NCI-H2107 treated with DMSO at 0.1 percent for 48 hours (cell line): ENCODE measurements at regions not wholly inside any gene's neighbourhood (a gene's known extent, or its start where the extent isn't known, plus 50 kb on each side); places are given as distances from the start of the nearest gene placed in this dataset.
"Not testable (repeated sequence)": the region's sequence is repeated elsewhere in the genome, so short reads cannot be mapped to it uniquely, and the experiment has no call there.

Experiments used
- DNase-seq: peaks from one replicate; lab custom pipeline; 2025; ENCODE audit not compliant: unreplicated experiment; lab: John Stamatoyannopoulos, UW

DNA sequence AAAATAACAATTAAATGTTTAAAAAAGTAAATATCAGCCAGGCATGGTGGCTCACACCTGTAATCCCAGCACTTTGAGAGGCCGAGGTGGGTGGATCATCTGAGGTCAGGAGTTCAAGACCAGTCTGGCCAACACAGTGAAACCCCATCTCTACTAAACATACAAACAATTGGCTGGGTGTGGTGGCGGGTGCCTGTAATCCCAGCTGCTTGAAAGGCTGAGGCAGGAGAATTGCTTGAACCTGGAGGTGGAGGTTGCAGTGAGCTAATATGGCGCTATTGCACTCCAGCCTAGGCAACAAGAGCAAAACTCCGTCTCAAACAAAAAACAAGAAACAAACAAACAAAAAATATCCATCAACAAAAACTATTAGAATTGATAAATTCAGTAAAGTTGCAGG lies 77.5 kb downstream of the SNX5 start:
- DNase-seq = not testable (repeated sequence)

DNA sequence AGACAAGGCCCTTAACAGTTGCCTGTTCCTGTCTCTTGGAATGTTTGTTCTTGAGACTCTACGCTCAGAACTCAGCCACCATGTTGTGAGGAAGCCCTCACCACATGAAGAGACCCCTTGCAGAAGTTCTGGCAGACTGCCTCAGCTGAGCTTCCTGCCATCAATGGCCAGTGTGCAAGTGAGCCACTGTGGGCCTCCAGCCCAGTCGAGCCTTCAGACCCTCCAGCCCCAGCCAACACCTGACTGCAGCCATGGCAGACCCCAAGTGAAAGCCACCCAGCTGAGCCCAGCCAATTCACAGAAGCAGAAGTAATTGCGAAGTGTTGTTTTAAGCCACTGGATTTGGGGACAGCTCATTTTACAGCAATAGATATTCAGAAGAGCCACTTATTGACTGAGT lies 78.3 kb downstream of the SNX5 start:
- DNase-seq = no peak

DNA sequence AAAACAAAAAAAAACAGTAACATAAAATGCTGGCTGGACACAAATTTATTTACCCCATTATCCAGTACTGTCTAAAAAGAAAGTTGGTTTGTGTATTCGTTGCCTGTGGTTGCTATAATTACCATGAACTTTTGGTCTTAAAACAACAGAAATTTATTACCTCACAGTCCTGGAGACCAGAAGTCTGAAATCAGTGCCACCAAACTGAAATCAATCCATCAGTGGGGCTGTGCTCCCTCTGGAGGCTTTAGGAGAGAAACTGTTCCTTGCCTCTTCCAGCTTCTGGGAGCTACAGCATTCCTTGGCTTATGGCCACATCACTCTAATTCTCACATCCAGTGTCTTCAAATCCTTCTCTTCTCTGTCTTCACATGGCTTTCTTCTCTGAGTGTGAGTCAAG lies 79.4 kb downstream of the SNX5 start:
- DNase-seq = no peak

DNA sequence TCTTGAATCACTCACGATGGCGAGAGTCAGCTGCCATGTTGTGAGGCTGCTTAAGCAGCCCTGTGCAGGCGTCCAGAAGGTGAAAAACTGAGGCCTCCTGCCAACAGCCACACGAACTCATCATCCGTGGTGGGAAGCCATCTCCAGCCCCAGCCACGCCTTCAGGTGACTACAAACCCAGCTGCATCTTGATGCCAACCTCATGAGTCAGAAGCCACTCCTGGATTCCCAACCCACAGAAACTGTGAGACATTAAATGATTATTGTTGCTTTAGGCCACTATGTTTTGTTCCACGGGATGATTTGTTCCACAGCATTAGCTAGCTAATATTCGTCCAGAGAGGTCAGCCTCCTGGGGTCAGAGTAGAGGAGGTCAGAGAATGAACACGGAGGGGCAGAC lies 80.5 kb downstream of the SNX5 start:
- no peak for DNase-seq

DNA sequence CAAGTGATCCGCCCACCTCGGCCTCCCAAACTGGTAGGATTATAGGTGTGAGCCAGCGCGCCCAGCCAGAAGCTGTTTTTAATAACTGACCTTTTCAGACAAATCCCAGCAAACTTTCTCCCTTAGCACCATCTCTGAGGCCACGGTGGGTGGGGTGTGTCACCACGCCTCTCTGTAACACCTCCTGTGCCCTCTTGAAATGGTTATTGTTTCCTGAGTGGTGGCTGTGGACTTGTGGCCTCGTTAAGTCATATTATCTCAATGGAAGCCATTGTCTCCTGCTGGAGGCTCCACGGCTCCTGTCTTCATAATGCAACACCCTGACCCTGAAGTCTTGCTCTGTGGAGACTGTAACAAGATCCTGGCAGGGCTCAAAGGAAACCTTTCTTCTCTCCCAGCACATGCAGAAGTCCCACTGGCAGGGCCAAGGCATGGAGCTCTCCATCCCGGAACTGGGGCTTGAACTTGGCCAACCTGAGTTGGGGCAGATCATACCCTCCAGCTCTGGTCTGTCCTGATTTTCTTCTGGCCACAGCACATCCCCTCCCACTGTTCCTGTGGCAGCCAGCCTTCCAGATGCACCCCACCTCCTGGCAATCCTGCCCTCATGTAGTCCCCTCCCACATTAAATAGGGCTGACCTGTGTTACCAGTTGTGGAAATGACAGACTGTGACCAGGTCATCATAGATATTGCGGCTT lies 81.1 kb downstream of the SNX5 start:
- no peak for DNase-seq

DNA sequence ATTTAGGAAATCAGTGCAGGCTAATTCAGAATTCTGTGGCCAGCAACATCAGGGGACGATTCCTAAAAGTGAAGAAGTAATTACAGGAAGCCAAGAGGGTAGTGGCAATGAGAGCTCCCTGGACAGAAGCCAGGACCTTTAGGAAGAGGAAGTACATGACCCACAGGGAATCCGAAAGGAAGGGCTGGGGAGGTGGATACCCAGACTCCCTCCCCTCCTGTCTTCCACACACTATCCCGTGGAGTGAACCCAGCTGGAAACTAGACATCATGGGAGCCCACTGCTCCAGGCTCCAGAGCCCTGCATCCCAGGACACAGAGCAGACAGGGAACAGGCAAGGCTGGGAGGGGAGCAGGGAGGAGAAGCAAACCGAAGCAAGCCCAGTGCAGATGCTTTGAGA lies 83.0 kb downstream of the SNX5 start:
- no peak for DNase-seq

DNA sequence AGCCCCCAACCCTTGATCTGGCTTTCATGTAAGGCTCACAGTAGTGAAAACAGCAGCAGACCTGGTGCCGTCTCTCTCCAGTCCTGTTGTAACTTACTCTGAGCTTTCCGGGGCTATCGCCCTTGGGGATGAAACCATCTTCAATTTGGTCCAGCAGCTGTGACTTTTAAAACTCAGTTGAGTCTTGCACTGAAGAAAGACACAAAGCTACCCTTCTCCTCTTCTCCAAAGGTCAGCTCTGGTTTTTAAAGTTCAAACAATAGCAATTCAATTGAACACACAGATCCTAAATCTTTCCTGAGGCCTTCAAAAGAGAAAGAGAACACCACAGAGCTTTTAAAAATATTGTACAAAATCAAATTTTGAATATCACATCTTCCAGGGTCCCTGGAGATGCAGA lies 83.5 kb downstream of the SNX5 start:
- no peak for DNase-seq

DNA sequence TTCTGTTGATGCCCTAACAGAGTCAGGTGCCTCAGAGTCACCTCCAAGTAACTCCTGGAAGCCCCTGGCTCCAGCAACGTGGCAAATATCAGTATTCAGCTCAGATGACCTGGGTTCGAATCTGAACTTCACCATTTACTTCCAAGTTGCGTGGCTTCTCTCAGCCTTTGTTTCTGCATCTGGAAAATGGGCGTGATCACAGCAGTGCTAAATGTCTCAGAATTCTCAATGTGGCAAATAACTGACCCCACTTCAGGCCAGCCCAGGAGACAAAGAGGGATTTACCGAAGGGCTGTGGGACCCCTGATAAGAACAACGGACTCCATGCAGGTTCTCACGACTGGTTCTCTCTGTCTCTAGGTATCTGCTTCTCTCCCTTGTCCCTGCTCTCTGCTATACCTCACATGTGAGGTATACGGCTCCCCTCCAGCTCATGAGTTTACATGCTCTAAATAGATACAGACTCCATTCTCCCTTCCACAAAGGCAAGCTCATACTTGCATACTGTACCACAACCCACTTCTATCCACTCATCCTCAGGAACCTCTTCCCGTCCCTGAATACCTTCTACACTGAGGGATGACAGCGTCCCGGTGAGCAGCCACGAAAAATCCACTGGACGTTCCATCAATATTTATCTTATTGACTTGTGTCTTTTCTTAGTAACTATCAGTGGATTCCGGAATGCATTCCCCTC lies 84.1 kb downstream of the SNX5 start:
- DNase-seq = no peak

DNA sequence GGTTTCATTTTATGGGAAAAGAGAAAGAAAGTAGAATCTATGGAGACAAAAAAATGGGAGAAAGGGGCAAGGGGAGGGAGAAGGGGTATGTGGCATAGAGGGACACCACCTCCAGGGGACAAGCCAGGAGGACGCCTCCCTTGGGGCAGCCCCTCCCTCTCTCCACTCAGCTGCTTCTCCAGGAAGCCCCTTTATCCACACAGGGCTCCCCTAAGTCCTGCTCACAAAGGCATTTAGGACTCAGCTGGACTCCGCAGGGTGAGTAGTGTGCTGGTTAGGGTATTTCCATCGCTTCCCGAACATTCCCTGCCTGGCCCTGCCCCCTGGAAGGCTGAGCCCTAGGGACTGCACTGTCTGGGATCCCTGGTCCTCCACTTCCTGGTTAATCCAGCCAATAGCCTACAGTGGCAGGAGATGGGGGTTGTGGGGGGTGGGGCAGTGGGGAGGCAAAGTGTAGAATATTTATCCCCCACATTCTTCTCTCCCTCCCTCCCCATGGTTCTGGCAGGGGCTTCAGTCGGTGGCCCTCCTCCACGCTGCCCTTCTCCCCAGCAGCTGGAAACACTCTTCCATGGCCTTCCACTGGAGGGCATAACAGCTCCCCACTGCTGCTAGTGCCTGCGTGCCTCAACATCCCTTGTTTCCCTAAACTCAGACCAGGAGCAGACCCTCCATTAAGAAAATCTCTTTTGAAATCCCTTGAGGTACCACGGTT lies 84.8 kb downstream of the SNX5 start:
- DNase-seq = no peak

DNA sequence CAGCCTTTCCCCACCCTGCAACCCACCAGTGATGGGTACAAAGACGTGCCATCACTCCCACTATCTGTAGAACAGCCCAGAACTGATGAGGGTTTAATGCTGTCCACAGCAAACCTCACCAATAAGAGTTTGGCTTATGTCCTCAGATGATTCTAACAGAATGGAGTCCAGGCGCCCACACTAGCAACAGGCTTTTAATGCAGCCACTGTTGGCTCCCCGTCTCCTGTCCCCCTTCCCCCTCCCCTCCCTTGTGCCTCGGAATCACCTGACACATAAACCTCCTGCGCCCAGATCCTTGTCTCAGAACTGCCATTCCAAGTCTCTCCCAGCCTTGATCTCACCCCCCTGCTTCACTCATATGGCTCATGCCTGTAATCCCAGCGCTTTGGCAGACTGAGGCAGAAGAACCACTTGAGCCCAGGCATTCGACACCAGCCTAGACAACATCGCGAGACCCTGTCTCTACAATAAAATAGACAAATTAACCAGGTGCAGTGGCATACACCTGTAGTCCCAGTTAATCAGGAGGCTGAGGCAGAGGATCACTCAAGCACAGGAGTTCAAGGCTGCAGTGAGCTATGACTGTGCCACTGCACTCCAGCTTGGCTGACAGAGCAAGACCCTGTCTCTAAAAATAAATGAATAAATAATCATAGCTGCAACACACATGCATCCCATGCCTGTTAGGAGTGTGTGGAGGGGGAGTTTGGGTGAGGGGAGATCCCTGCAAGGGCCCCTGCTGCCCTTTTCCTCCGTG lies 85.6 kb downstream of the SNX5 start:
- DNase-seq = no peak

DNA sequence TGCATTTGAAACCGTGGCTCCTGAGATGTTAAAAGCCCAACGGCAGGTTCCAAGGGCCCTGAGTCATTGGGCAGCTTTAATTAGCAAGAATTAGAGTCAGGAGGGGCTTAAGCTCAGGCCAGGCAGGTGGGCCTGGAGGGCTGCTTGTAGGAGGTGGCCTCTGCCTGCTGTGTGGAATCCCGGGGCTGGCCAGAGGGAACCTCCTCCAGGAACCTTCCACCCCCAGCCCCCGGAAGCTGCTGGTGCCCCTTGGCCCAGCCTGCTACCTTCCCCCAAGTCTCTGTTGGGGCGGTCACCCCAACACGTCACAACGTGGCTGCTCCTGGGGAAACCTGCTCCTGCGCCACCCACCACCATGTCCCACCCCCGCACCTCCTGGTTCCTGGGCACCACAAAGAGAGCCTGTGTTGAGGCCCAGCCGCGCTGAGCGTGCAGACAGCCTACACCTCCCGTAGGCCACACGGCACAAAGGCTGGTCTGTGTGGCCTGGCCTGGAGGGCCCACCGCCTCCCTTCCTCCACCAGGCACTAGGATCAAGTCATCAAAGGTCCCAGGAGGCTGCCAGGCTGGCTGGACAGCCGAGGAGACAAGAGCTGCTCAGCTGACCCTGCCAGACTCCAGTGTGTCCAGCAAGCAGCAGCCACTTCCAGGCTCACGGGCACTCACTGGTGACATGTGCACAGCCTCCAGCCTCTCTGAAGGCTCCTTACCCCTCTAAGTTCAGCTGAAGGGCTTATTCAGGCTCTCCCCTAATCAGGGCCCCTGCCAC lies 86.3 kb downstream of the SNX5 start:
- no peak for DNase-seq

DNA sequence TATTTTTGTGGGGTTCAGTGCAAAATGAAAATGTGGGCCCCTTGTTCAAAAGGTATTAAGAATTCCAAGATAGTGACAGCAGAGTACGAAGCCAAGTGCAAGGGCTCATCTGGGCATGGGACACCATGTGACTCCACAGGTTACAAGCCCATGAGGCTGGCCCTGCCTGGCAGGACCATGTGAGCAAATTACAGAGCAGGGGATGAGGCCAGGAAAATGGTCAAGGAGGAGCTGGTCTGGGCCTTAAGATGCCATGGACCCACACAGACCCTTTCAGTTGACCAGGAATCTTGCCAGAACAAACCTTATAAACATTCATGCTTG lies 86.9 kb downstream of the SNX5 start:
- DNase-seq = no peak

DNA sequence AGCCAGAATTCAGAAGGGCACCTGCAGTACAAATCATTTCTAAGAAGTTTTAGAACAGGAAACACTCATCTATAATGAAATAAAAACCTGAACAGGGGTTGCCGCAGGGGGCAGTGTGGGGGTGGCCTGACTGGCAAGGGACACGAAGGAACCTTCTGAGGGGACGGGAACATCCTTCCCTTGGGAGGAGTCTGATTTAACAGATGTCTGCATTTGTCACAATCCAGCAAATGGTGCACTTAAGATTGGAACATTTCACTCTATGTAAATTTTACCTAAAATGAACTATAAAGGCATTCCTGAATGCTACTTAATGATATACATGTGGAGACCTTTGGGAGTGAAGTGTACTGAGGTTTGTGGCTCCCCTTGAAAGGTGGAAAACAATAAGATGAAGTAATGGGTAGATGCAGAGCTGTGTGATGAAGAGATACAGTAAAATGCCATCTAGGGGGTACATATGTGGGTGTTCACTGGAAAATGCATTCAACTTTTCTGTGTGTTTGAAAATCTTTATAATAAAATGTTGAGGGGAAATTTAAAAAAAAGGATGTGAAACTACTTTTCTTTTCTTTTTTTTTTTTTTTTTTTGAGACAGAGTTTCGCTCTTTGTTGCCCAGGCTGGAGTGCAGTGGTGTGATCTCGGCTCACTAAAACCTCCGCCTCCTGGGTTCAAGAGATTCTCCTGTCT lies 89.5 kb downstream of the SNX5 start:
- DNase-seq = no peak

DNA sequence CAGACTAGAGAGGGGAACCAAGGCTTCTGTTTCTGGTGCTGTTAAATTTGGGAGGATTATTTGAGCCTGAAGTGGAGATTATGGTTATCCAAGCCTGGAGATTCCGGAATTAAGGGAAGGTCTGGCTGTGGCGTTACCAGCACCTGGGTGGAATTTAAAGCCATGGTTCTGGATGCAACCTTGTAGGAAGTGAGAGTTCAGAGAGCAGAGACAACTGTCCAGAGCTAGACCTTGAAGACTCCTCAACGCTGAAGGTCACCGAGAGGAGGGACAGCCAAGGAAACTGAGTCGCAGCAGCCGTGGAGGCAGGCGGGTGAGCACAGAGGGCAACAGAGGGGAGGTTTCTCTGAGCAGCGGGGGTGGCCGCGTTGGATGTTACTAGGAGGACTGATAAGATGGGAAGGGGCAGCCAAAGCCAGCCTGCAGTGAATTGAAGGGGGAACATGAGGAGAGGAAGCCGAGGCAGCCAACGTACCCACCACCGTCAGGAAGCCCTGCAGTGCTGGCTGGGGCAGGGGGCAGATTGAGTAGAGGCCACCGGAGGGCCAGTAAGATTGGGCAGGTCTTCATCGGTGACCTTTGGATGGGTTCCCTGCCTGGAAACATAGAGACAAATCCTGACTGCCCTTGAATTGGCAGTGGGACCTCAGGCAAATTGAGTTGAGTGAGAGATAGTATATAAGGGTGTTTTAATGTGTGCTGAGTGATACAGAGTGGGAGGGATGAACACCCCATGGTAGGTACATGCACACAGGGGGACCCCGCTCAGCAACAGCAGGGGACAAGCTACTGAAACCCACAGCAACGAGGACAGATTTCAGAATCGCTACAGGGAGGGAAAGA lies 90.3 kb downstream of the SNX5 start:
- no peak for DNase-seq

DNA sequence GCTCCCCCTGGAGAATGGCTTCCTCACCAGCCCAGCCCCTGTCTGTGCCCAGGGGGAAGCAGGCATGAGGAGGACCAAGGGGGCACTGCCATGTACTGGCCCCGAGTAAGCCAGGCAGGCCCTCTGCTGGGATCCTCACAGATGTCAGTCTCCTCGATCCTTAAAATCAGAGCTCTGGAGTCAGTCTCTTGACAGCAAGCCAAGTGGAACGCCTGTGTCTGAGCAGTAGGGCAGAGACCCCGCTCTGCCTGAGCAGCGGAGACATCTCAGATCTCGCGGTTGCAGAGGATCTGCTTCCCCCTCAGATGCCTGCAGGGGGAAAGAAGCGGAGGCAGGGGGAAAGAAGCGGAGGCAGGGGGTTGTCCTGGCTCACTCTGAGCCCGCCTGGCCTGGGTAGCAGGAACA lies 92.6 kb downstream of the SNX5 start:
- no peak for DNase-seq

DNA sequence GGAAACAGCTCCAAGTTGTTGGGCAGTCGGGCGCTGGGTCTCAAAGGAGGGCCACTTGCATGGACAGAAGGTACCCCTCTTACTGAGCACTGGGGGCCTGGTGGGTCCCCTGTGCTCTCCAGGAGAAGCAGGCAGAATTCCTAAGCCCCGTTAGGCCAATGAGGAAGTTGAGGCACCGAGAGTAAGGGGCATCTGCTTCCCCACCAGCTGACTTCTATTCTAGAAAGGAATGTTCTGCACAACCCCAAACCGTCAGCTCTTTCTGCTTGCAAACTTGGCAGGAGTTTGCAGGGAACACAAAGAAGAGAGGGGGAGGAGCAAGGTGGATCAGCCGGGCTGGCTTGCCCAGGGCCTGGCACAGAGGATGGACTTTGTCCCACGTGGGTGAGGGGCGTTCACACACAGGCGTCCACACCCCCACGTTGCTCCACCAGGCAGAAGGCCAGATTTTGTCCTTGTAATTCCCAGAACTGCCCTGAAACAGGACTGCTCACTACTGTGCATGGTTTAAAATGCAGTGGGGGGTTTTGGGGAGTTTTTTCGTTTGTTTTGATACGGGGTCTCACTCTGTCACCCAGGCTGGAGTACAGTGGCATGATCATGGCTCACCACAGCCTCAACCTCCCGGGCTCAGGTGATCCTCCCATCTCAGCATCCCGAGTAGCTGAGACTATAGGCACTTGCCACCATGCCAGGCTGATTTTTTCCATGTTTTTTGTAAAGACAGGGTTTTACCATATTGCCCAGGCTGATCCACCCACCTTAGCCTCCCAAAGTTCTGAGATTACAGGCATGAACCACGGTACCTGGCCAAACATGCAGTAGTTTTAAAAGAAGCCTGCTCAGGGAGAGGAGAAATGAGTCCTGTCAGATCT lies 93.3 kb downstream of the SNX5 start:
- no peak for DNase-seq

DNA sequence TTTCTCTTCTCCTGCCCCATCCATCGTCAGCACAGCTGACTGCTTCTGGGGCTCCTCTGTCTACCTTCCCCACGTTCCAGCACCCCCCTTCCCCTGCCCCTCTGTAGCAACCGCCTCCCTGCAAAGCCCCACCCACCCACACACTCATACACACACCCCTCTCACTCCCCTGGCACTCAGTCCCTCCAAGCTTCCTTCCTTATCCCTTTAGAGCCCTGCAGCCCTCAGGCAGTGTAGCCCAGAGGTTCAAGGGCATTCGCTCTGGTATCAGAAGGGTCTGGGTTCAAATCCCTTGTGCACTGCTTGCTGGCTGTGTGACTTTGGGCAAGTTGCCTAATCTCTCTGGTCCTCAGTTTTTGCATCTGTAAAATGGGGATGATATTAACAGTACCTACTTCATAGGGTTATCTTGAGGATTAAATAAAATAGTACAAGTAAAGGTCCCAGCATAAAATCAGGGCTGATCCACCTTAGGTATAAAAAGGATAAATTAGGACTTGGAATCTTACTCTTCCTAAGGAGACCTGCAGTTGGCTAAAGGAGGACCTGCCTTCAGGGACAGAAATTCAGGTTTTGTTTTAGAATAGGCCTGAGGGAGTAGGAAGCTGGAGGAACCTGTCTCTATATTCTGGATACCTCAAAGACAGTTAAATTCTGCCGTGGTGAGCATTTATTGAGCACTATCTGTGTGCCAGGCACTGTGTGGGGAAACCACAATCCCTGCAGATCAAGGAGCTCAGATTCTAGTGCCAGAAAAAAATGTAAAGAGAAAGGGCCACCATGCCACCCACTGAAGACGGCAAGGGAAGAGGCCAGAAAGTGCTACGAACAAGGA lies 94.1 kb downstream of the SNX5 start:
- no peak for DNase-seq
